ENCODE measurements at regions not wholly inside any gene's neighbourhood (a gene's known extent, or its start where the extent isn't known, plus 50 kb on each side); places are given as distances from the start of the nearest gene placed in this dataset.

DNA sequence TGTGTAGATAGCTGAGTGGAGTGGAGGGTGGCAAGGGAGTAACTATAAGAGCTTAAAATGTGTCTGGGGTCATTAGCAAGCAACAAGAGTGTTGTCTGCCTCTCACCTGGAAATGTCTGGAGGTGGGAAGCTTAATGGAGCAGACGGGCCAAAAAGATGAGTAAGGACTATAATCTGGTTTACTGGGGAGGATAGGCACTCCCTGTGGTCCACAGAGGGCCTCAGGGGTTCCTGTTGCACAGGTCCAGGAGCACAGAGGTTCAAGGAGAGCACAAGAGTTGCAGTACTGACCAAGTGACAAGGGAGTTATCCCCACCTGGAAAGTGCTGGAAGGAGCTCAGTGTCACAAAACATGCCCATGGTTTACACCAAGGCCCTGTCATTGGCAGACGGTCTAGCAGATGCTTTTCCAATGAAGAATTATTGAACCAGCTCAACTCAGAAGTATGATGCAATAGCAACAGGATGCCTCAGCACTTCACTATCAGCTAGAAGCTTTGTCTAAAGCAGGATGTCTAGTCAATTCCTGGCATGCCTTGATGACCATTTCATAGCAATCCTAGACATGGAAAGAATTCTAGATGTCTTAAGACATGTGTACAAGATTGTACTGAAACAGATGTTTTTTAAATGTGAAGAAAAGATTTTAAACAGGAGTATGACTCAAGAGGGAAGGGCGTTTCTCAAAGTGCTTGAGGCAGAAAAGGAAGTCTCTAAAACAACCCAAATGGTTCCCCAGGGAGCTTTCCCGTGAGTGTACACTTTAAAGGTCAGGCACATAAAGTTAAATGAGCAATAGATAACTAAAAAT lies 62.9 kb upstream of the SERPINE2 start:
- TF ChIP-seq, protein P1, sequence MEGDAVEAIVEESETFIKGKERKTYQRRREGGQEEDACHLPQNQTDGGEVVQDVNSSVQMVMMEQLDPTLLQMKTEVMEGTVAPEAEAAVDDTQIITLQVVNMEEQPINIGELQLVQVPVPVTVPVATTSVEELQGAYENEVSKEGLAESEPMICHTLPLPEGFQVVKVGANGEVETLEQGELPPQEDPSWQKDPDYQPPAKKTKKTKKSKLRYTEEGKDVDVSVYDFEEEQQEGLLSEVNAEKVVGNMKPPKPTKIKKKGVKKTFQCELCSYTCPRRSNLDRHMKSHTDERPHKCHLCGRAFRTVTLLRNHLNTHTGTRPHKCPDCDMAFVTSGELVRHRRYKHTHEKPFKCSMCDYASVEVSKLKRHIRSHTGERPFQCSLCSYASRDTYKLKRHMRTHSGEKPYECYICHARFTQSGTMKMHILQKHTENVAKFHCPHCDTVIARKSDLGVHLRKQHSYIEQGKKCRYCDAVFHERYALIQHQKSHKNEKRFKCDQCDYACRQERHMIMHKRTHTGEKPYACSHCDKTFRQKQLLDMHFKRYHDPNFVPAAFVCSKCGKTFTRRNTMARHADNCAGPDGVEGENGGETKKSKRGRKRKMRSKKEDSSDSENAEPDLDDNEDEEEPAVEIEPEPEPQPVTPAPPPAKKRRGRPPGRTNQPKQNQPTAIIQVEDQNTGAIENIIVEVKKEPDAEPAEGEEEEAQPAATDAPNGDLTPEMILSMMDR (conservative IDR thresholded peaks at IDR 0.05 in 1 of 2, IDR thresholded peaks at IDR 0.05 in 1 of 2; ENCODE audit: low read depth in 1 of 2, low read length in 2 of 2), result no peak
- no peak for TF ChIP-seq EZH2 (IDR thresholded peaks at IDR 0.05; ENCODE audit: low read length, missing control alignments)

All from fibroblast of lung (primary cell).